WTC11 (cell line): ENCODE measurements at regions not wholly inside any gene's neighbourhood (a gene's known extent, or its start where the extent isn't known, plus 50 kb on each side); places are given as distances from the start of the nearest gene placed in this dataset.

Experiments used
- ATAC-seq: fragments of 200-7000 bp; cut with Tn5 transposase; 2 replicates; pipeline ENCODE4 v1.10.0; 2021; ENCODE audit warnings: mild to moderate bottlenecking, moderate library complexity
- CTCF ChIA-PET: fragments of 300-600 bp; sonication (Branson Sonifier 250); formaldehyde crosslinking; loops from one replicate; lab custom pipeline; 2021; ENCODE audit warnings: antibody characterized with exemption; lab: Charles Lee
- POLR2A ChIA-PET: fragments of 350-600 bp; sonication (Branson Sonifier 250); formaldehyde crosslinking; loops from one replicate; lab custom pipeline; 2021; ENCODE audit warnings: antibody characterized with exemption; lab: Charles Lee
- DNase-seq: peaks from one replicate; pipeline ENCODE4 v3.0.0; 2021; ENCODE audit warnings: low spot score
- H3K27ac Mint-ChIP-seq: 2 replicates; pipeline ENCODE4 v1.8.0; 2021; ENCODE audit warnings: mixed read lengths
- H3K27me3 Mint-ChIP-seq: 2 replicates; pipeline ENCODE4 v1.8.0; 2021; ENCODE audit warnings: low read depth, mild to moderate bottlenecking, moderate library complexity, mixed read lengths
- H3K36me3 Mint-ChIP-seq: 2 replicates; pipeline ENCODE4 v1.8.0; 2021; ENCODE audit warnings: mixed read lengths
- H3K4me1 Mint-ChIP-seq: 2 replicates; pipeline ENCODE4 v1.8.0; 2022; ENCODE audit warnings: mixed read lengths
- H3K4me3 Mint-ChIP-seq: 2 replicates; pipeline ENCODE4 v1.8.0; 2021; ENCODE audit warnings: mild to moderate bottlenecking, moderate library complexity, mixed read lengths
- H3K9me3 Mint-ChIP-seq: 2 replicates; pipeline ENCODE4 v1.8.0; 2021; ENCODE audit warnings: mixed read lengths
- CREB1 ChIP-seq: sonication (generic); formaldehyde crosslinking; IDR thresholded peaks from 2 replicates; pipeline ENCODE4 v1.8.0; 2023; ENCODE audit warnings: mild to moderate bottlenecking, missing genetic modification reagents
- ELF4 ChIP-seq: sonication (generic); formaldehyde crosslinking; IDR thresholded peaks from 2 replicates; pipeline ENCODE4 v1.8.1; 2022; ENCODE audit warnings: low read depth, mild to moderate bottlenecking, moderate library complexity, missing genetic modification reagents
- ESRRA ChIP-seq: sonication (generic); formaldehyde crosslinking; IDR thresholded peaks from 2 replicates; pipeline ENCODE4 v1.8.1; 2022; ENCODE audit warnings: mild to moderate bottlenecking, missing genetic modification reagents, borderline replicate concordance
- ETV6 ChIP-seq: sonication (generic); formaldehyde crosslinking; IDR thresholded peaks from 2 replicates; pipeline ENCODE4 v1.8.1; 2022; ENCODE audit warnings: mild to moderate bottlenecking, missing genetic modification reagents
- GABPB1 ChIP-seq: sonication (generic); formaldehyde crosslinking; IDR thresholded peaks from 2 replicates; pipeline ENCODE4 v1.8.1; 2023; ENCODE audit warnings: mild to moderate bottlenecking, missing genetic modification reagents
- MXD4 ChIP-seq: fragments of 250-450 bp; sonication (Bioruptor Pico); IDR thresholded peaks from 2 replicates; pipeline ENCODE4 v1.8.0; 2021; ENCODE audit warnings: mild to moderate bottlenecking, moderate library complexity, borderline replicate concordance
- MYBL2 ChIP-seq: sonication (generic); formaldehyde crosslinking; IDR thresholded peaks from 2 replicates; pipeline ENCODE4 v1.8.1; 2023; ENCODE audit warnings: mild to moderate bottlenecking, moderate library complexity, missing genetic modification reagents
- NR2C2 ChIP-seq: sonication (generic); formaldehyde crosslinking; IDR thresholded peaks from 2 replicates; pipeline ENCODE4 v1.8.0; 2022; ENCODE audit warnings: mild to moderate bottlenecking, missing genetic modification reagents
- SP1 ChIP-seq: sonication (generic); formaldehyde crosslinking; conservative IDR thresholded peaks from 2 replicates; pipeline ENCODE4 v1.8.1; 2022; ENCODE audit warnings: missing genetic modification reagents
- ZNF219 ChIP-seq: sonication (generic); formaldehyde crosslinking; IDR thresholded peaks from 2 replicates; pipeline ENCODE4 v1.8.0; 2023; ENCODE audit warnings: missing genetic modification reagents, mild to moderate bottlenecking, borderline replicate concordance
- ZNF423 ChIP-seq: fragments of 250-450 bp; sonication (Bioruptor Pico); IDR thresholded peaks from 2 replicates; pipeline ENCODE4 v2.1.2; 2022; ENCODE audit warnings: mild to moderate bottlenecking, moderate library complexity
- ZNF671 ChIP-seq: fragments of 250-450 bp; sonication (Bioruptor Pico); IDR thresholded peaks from 2 replicates; pipeline ENCODE4 v1.8.0; 2021; ENCODE audit warnings: mild to moderate bottlenecking
- TF ChIP-seq, protein P1 (sequence below): sonication (generic); formaldehyde crosslinking; IDR thresholded peaks from 2 replicates; pipeline ENCODE4 v1.8.0; 2023; ENCODE audit warnings: missing genetic modification reagents
- TF ChIP-seq, protein P2 (sequence below): sonication (generic); formaldehyde crosslinking; IDR thresholded peaks from 2 replicates; pipeline ENCODE4 v1.8.1; 2023; ENCODE audit warnings: mild to moderate bottlenecking, missing genetic modification reagents, borderline replicate concordance
- TF ChIP-seq, protein P3 (sequence below): fragments of 250-450 bp; sonication (Bioruptor Pico); IDR thresholded peaks from 2 replicates; pipeline ENCODE4 v1.9.0; 2021; ENCODE audit warnings: moderate library complexity, mild to moderate bottlenecking, inconsistent platforms, borderline replicate concordance
- TF ChIP-seq, protein P4 (sequence below): sonication (generic); formaldehyde crosslinking; IDR thresholded peaks from 2 replicates; pipeline ENCODE4 v1.8.1; 2022; ENCODE audit warnings: mild to moderate bottlenecking, moderate library complexity, missing genetic modification reagents
- TF ChIP-seq, protein P5 (sequence below): sonication (generic); formaldehyde crosslinking; IDR thresholded peaks from 2 replicates; pipeline ENCODE4 v1.8.0; 2022; ENCODE audit warnings: mild to moderate bottlenecking, missing genetic modification reagents
- TF ChIP-seq, protein P6 (sequence below): sonication (generic); formaldehyde crosslinking; IDR thresholded peaks from 2 replicates; pipeline ENCODE4 v1.8.1; 2022; ENCODE audit warnings: mild to moderate bottlenecking, missing genetic modification reagents, moderate library complexity, borderline replicate concordance

DNA sequence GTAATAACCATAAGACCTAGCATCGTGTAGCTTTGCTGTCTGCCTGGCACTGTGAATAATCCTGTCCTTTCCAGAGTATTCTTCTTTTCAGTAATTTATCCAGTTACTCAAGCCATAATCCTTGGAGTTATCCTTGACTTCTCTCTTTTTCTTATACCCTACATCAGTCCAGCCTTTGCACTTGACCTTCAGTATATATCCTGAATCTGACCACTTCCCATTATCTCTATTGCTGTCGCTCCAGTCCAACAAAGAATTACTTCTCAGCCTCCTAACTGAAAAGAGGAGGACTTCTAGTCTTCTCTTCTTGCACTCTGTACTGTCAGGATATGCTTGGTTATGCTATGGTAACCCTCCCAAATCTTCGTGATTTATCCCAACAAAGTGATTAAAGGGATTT is 393.8 kb downstream of the SHQ1 start:
- ATAC-seq = no peak
- H3K4me1 Mint-ChIP-seq = peaks cover 25% of the 10 kb centered on the region
- ChIA-PET CTCF (no interaction called here), POLR2A (no interaction called here)
- H3K27me3 Mint-ChIP-seq = peaks cover 11% of the 10 kb centered on the region; the same call in 1 of the 2 replicates
- TF ChIP-seq ZNF671 (CRISPR knock-in tag) = no peak
- TF ChIP-seq, protein P1, sequence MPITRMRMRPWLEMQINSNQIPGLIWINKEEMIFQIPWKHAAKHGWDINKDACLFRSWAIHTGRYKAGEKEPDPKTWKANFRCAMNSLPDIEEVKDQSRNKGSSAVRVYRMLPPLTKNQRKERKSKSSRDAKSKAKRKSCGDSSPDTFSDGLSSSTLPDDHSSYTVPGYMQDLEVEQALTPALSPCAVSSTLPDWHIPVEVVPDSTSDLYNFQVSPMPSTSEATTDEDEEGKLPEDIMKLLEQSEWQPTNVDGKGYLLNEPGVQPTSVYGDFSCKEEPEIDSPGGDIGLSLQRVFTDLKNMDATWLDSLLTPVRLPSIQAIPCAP (CRISPR knock-in tag) = no peak
- TF ChIP-seq, protein P2, sequence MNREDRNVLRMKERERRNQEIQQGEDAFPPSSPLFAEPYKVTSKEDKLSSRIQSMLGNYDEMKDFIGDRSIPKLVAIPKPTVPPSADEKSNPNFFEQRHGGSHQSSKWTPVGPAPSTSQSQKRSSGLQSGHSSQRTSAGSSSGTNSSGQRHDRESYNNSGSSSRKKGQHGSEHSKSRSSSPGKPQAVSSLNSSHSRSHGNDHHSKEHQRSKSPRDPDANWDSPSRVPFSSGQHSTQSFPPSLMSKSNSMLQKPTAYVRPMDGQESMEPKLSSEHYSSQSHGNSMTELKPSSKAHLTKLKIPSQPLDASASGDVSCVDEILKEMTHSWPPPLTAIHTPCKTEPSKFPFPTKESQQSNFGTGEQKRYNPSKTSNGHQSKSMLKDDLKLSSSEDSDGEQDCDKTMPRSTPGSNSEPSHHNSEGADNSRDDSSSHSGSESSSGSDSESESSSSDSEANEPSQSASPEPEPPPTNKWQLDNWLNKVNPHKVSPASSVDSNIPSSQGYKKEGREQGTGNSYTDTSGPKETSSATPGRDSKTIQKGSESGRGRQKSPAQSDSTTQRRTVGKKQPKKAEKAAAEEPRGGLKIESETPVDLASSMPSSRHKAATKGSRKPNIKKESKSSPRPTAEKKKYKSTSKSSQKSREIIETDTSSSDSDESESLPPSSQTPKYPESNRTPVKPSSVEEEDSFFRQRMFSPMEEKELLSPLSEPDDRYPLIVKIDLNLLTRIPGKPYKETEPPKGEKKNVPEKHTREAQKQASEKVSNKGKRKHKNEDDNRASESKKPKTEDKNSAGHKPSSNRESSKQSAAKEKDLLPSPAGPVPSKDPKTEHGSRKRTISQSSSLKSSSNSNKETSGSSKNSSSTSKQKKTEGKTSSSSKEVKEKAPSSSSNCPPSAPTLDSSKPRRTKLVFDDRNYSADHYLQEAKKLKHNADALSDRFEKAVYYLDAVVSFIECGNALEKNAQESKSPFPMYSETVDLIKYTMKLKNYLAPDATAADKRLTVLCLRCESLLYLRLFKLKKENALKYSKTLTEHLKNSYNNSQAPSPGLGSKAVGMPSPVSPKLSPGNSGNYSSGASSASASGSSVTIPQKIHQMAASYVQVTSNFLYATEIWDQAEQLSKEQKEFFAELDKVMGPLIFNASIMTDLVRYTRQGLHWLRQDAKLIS (CRISPR knock-in tag) = no peak
- TF ChIP-seq ZNF423 (CRISPR knock-in tag) = no peak
- no peaks in the 10 kb centered on the region for H3K9me3 Mint-ChIP-seq
- H3K27ac Mint-ChIP-seq = no peak overlapping the region
- H3K36me3 Mint-ChIP-seq = no peaks in the 10 kb centered on the region
- no peak overlapping the region for H3K4me3 Mint-ChIP-seq
- DNase-seq = no peak

DNA sequence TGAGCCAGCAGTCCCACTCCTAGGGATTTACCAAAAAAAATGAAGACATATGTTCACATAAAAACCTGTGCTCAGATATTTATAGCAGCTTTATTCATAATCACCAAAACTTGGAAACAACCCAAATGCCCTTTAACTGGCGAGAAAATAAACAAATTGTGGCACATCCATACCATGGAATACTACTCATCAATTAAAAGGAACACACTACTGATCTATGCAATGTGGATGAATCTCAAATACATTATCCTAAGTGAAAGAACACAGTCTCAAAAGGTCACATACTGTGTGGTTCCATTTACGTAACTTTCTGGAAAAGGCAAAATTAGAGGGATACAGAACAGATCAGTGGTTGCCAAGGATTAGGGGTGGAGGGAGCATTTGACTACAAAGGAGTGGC is 394.5 kb downstream of the SHQ1 start:
- no peak overlapping the region for H3K27ac Mint-ChIP-seq
- POLR2A ChIA-PET = no interaction called here
- no peak for ATAC-seq

DNA sequence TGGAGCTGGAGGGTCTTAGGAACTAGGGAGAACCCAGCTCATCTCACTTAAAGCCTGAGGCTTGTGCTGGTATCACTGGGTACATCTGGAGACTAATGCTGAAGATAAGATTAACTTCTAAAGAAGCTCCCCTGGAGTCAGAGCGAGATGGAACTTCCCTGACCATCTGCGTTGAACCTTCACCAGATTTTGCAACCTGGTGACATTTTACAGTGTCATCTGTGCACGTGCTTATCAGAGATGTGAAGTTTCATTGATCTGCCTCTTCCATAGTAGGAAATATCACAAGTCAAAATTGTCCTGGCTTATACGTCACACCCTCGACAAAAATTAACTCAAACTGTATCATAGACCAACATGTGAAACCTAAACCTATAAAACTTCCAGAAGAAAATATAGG is 395.5 kb downstream of the SHQ1 start:
- Mint-ChIP-seq H3K4me3 (no peak overlapping the region), H3K27ac (no peak overlapping the region), H3K36me3 (no peaks in the 10 kb centered on the region), H3K4me1 (peaks cover 22% of the 10 kb centered on the region), H3K27me3 (peaks cover 24% of the 10 kb centered on the region), H3K9me3 (no peaks in the 10 kb centered on the region)
- POLR2A ChIA-PET = no interaction called here
- ATAC-seq (no peak), DNase-seq (no peak)
- CTCF ChIA-PET = interaction anchor here (0.8 kb wide), 1 partner anchor 214 kb away, joined by 3 read pairs; no protein-coding TSS in a partner anchor
- no peak for TF ChIP-seq ZNF219
- TF ChIP-seq ELF4 (CRISPR knock-in tag) = no peak

More for the DNA sequence above, 394.5 kb downstream of the SHQ1 start:
- no peak for DNase-seq
- no peak overlapping the region for H3K4me3 Mint-ChIP-seq
- H3K27me3 Mint-ChIP-seq = peaks cover 17% of the 10 kb centered on the region; the same call in 1 of the 2 replicates
- TF ChIP-seq, protein P3, sequence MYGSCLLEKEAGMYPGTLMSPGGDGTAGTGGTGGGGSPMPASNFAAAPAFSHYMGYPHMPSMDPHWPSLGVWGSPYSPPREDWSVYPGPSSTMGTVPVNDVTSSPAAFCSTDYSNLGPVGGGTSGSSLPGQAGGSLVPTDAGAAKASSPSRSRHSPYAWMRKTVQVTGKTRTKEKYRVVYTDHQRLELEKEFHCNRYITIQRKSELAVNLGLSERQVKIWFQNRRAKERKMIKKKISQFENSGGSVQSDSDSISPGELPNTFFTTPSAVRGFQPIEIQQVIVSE (CRISPR knock-in tag) = no peak
- no peaks in the 10 kb centered on the region for H3K36me3 Mint-ChIP-seq
- no peaks in the 10 kb centered on the region for H3K9me3 Mint-ChIP-seq
- CTCF ChIA-PET = no interaction called here
- H3K4me1 Mint-ChIP-seq = peaks cover 20% of the 10 kb centered on the region

DNA sequence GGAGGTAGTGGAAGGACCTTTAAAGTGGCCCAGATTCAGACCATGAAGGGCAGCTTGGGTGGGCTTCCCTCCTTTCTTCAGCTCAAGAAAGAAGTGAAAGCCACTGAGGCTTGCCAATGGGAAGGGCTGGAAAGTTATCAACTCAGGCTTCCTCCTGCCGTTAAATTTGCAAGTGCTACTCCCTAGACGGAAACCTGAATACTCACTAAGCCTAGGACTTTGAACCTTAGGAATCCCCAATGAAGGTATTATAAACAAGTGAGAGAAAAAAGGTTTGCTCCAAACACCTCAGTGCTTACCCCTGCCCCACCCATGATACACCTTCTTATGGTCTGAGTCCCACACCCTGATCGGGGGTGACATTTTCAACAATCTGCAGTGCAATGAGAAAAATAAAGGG is 396.4 kb downstream of the SHQ1 start:
- TF ChIP-seq GABPB1 (CRISPR knock-in tag) (no peak), SP1 (CRISPR knock-in tag) (no peak), CREB1 (no peak), NR2C2 (CRISPR knock-in tag) (no peak), ESRRA (no peak), ETV6 (CRISPR knock-in tag) (no peak), MXD4 (no peak), MYBL2 (CRISPR knock-in tag) (no peak), ELF4 (CRISPR knock-in tag) (no peak)
- TF ChIP-seq, protein P4, sequence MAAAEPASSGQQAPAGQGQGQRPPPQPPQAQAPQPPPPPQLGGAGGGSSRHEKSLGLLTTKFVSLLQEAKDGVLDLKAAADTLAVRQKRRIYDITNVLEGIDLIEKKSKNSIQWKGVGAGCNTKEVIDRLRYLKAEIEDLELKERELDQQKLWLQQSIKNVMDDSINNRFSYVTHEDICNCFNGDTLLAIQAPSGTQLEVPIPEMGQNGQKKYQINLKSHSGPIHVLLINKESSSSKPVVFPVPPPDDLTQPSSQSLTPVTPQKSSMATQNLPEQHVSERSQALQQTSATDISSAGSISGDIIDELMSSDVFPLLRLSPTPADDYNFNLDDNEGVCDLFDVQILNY (CRISPR knock-in tag) = no peak
- TF ChIP-seq, protein P5, sequence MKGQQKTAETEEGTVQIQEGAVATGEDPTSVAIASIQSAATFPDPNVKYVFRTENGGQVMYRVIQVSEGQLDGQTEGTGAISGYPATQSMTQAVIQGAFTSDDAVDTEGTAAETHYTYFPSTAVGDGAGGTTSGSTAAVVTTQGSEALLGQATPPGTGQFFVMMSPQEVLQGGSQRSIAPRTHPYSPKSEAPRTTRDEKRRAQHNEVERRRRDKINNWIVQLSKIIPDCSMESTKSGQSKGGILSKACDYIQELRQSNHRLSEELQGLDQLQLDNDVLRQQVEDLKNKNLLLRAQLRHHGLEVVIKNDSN (CRISPR knock-in tag) = no peak
- TF ChIP-seq, protein P6, sequence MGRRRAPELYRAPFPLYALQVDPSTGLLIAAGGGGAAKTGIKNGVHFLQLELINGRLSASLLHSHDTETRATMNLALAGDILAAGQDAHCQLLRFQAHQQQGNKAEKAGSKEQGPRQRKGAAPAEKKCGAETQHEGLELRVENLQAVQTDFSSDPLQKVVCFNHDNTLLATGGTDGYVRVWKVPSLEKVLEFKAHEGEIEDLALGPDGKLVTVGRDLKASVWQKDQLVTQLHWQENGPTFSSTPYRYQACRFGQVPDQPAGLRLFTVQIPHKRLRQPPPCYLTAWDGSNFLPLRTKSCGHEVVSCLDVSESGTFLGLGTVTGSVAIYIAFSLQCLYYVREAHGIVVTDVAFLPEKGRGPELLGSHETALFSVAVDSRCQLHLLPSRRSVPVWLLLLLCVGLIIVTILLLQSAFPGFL (CRISPR knock-in tag) = no peak
- TF ChIP-seq, protein P1 (CRISPR knock-in tag) = no peak
- TF ChIP-seq, all 79 proteins: peak for 0
- CTCF ChIA-PET = interaction anchor here (0.8 kb wide), 1 partner anchor 215 kb away, joined by 3 read pairs; no protein-coding TSS in a partner anchor
- H3K27me3 Mint-ChIP-seq = peaks cover 27% of the 10 kb centered on the region

More for the DNA sequence above, 396.4 kb downstream of the SHQ1 start:
- no peak for ATAC-seq
- Mint-ChIP-seq H3K27ac (no peak overlapping the region), H3K36me3 (no peaks in the 10 kb centered on the region), H3K4me3 (no peak overlapping the region), H3K4me1 (peaks cover 23% of the 10 kb centered on the region), H3K9me3 (no peaks in the 10 kb centered on the region)
- POLR2A ChIA-PET = no interaction called here
- DNase-seq = no peak
